Activated CD8-positive, alpha-beta memory T cell treated with anti-CD3 and anti-CD28 coated beads, Interleukin-2, amount 10 ng/mL, durations not matched to agents 7 days and 5 days (primary cell): ENCODE measurements at regions not wholly inside any gene's neighbourhood (a gene's known extent, or its start where the extent isn't known, plus 50 kb on each side); places are given as distances from the start of the nearest gene placed in this dataset.

Experiments used
- ATAC-seq: fragments of 150-1000 bp; cut with Tn5 transposase; one replicate; pipeline ENCODE4 v1.10.0; 2021; ENCODE audit warnings: moderate library complexity
- CTCF ChIA-PET: fragments of 350-600 bp; sonication (Branson Sonifier 250); formaldehyde crosslinking; loops from one replicate; lab custom pipeline; 2021; ENCODE audit warnings: antibody characterized with exemption; lab: Charles Lee
- DNase-seq: peaks from one replicate; pipeline ENCODE4 v3.0.0-alpha.2; 2020
- H3K27ac Mint-ChIP-seq: one replicate; pipeline ENCODE4 v1.8.0; 2021; ENCODE audit warnings: mild to moderate bottlenecking, mixed read lengths
- H3K27me3 Mint-ChIP-seq: one replicate; pipeline ENCODE4 v1.8.0; 2021; ENCODE audit warnings: mixed read lengths
- H3K36me3 Mint-ChIP-seq: one replicate; pipeline ENCODE4 v1.8.0; 2021; ENCODE audit warnings: mild to moderate bottlenecking, mixed read lengths
- H3K4me1 Mint-ChIP-seq: one replicate; pipeline ENCODE4 v1.8.0; 2021; ENCODE audit warnings: mixed read lengths
- H3K4me3 Mint-ChIP-seq: one replicate; pipeline ENCODE4 v1.8.0; 2021; ENCODE audit warnings: mild to moderate bottlenecking, moderate library complexity, mixed read lengths
- H3K9me3 Mint-ChIP-seq: one replicate; pipeline ENCODE4 v1.8.0; 2022; ENCODE audit warnings: low read depth, mixed read lengths

DNA sequence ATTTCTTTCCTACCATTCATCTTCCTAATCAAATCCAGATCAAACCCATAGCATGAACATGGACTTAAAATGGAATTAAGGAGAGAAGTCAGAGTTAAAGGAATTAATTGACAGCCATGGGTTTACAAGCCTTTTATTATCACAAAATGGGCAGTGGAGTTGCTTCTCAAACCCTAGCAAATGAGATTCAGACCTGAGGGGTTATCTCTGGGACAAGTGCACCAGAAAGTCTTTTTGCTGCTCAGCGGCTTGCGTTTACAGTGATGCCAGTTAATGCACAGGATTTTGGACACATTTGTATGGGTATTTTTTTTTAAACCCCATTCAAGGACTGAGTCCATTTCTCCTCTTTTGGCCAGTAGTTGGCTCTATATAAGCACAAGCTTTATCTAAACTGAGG lies 503.0 kb downstream of the EFNB2 start:
- Mint-ChIP-seq H3K36me3 (no peaks in the 10 kb centered on the region), H3K4me1 (no peaks in the 10 kb centered on the region), H3K27me3 (no peaks in the 10 kb centered on the region), H3K4me3 (no peak overlapping the region), H3K9me3 (no peaks in the 10 kb centered on the region), H3K27ac (no peak overlapping the region)
- CTCF ChIA-PET = no interaction called here
- no peak for DNase-seq
- ATAC-seq = no peak

DNA sequence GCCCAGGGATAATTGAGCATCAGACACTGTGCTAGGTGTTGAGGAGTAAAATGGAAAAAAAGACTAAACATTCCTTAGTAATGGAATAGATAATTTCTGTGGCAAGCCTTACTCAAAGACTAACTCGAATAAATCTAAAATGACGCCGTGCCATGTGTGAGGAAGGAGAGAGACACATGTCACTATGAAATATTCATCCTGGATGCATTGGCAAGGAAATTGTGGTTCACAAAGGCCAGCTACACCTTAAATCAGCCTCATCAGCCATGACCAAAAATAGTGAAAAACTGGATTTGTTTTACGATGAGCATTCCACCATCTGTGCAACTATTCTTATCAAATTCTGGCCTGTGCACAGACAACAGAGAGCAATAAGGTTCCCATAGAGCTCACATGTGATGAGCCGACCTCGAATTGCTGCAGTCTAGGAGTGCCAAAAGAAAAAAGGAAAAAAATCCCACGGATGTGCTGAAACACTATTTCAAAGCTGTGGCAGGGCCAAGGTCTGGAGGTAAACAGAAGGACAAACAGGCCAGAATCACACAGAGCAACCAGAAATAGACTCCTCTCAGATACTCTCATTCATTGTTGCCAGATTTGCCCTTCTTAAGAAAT lies 505.7 kb downstream of the EFNB2 start:
- H3K4me3 Mint-ChIP-seq = no peak overlapping the region
- CTCF ChIA-PET = no interaction called here
- ATAC-seq (no peak), DNase-seq (no peak)
- H3K36me3 Mint-ChIP-seq = no peaks in the 10 kb centered on the region
- no peaks in the 10 kb centered on the region for H3K4me1 Mint-ChIP-seq
- no peak overlapping the region for H3K27ac Mint-ChIP-seq
- no peaks in the 10 kb centered on the region for H3K9me3 Mint-ChIP-seq
- no peaks in the 10 kb centered on the region for H3K27me3 Mint-ChIP-seq

DNA sequence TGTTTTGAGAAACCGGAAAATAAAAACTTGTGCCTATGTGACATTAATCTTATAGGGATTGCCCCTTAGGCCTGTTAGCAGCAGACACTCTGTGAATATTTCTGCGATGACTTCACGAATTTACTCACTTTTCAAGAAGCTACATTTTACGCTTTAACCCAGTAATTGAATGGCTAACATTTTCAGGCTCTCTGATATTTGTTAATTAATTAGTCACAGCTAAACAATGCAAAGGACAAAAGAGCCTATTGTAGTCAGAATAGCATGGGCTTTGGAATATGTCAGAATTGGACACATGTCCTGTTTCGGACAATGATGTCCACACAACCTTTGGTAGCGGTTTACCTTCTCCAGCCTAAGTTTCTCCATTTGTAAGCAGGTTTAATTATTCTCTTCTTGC lies 506.6 kb downstream of the EFNB2 start:
- H3K27ac Mint-ChIP-seq = no peak overlapping the region
- no peak overlapping the region for H3K4me3 Mint-ChIP-seq
- H3K36me3 Mint-ChIP-seq = no peaks in the 10 kb centered on the region
- DNase-seq (no peak), ATAC-seq (no peak)
- H3K4me1 Mint-ChIP-seq = no peaks in the 10 kb centered on the region
- no peaks in the 10 kb centered on the region for H3K27me3 Mint-ChIP-seq
- CTCF ChIA-PET = no interaction called here
- H3K9me3 Mint-ChIP-seq = no peaks in the 10 kb centered on the region

DNA sequence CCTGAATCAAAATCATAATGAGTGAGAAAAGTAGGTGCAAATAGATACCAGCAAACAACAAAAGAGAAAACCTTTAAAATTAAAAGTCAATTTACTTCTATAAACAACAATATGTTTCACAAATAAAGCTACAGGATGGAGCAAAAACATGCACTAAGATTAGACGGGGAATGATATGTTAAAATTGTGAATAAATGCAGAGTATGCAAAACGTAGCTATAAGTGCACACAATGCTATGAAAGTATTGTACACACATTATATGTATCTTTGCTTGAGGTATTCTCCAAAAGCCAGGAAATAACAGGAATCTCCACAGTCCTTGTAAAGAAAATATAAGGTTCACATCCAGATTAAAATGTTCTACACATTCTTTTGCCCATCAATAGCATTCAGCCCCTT lies 523.9 kb downstream of the EFNB2 start:
- peaks cover 2% of the 10 kb centered on the region for H3K9me3 Mint-ChIP-seq
- CTCF ChIA-PET = no interaction called here
- no peak overlapping the region for H3K27ac Mint-ChIP-seq

DNA sequence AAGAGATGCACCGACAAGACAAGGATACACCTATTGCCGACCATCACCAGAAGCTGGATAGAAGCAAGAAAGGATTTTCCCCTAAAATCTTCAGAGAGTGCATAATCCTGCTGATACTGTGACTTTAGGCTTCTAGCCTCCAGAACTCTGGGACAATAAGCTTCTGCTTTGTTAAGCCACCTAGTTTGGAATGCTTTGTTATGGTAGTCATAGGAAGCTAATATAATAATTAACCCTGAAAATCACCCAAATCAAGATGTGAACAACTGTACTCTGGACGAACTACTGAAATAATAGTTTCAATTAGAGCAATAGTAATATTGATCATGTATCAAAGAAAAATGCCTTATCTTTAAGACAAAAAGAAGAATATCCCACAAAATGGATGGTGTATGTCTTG lies 524.6 kb downstream of the EFNB2 start:
- DNase-seq (no peak), ATAC-seq (no peak)
- Mint-ChIP-seq H3K36me3 (no peaks in the 10 kb centered on the region), H3K27me3 (no peaks in the 10 kb centered on the region), H3K9me3 (peaks cover 2% of the 10 kb centered on the region), H3K4me3 (no peak overlapping the region), H3K4me1 (no peaks in the 10 kb centered on the region), H3K27ac (no peak overlapping the region)
- CTCF ChIA-PET = no interaction called here

More for the DNA sequence above, 523.9 kb downstream of the EFNB2 start:
- no peak for ATAC-seq
- no peaks in the 10 kb centered on the region for H3K36me3 Mint-ChIP-seq
- no peak overlapping the region for H3K4me3 Mint-ChIP-seq
- no peaks in the 10 kb centered on the region for H3K27me3 Mint-ChIP-seq
- no peak for DNase-seq
- H3K4me1 Mint-ChIP-seq = no peaks in the 10 kb centered on the region

DNA sequence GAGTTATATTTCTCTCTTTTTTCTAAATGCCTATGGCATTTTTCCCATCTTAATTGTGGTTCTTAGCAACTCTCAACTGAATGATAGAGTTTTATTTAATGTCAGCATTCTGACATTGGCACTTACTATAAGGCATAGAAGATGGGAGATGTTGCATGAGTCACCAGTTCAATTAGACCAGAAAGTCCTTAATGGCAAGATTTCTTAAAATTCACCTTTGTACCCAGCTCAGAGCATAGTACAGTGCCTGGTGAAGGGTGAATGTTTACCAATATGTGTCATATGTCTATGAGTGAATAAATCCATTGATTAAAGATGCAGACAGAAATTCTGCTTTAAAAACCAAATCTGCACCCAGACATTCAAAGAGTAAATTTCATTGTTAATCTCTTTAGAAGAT lies 526.9 kb downstream of the EFNB2 start:
- peaks cover 2% of the 10 kb centered on the region for H3K9me3 Mint-ChIP-seq
- no peaks in the 10 kb centered on the region for H3K4me1 Mint-ChIP-seq
- H3K4me3 Mint-ChIP-seq = no peak overlapping the region
- CTCF ChIA-PET = no interaction called here
- no peaks in the 10 kb centered on the region for H3K36me3 Mint-ChIP-seq
- ATAC-seq (no peak), DNase-seq (no peak)
- H3K27ac Mint-ChIP-seq = no peak overlapping the region
- no peaks in the 10 kb centered on the region for H3K27me3 Mint-ChIP-seq

DNA sequence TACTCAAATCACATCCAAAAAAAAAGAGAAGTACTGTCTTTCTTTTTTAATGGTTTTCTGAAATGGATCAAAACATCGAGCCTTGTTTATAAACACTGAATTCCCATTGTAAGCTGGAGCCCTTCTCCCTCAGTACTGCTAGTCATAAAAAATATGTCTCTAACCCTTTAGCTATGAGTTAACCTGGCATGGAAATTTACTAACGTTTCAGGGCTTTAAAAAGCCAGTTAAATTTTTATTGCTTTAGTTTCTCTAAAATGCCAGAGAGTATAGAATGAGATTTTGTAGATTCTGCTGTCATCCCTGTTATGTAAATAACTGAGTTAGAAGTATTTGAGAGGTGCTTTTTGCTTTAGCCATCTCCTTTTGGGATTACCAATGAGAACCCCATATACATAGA lies 528.3 kb downstream of the EFNB2 start:
- no peaks in the 10 kb centered on the region for H3K36me3 Mint-ChIP-seq
- CTCF ChIA-PET = no interaction called here
- H3K9me3 Mint-ChIP-seq = peaks cover 2% of the 10 kb centered on the region
- H3K27ac Mint-ChIP-seq = no peak overlapping the region
- H3K4me1 Mint-ChIP-seq = no peaks in the 10 kb centered on the region
- ATAC-seq (no peak), DNase-seq (no peak)
- H3K4me3 Mint-ChIP-seq = no peak overlapping the region
- H3K27me3 Mint-ChIP-seq = no peaks in the 10 kb centered on the region

DNA sequence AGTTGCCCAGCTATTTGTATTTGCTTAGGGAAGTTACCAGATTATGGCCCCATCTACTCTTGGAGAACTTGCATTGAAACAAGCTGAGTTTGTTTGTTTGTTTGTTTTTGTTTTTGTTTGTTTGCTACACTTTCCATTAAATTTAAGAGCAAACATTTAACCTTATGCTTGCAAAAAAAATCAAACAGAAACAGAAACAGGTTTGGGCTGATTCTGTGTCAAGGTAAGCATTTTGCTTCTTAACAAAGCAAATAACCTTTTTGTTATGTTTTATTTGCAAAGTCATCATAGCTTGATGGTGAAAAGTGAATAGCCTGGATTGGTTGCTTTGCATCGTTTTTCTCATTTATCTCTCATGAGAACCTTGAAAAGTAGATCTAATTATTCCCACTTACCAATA lies 531.8 kb downstream of the EFNB2 start:
- Mint-ChIP-seq H3K36me3 (no peaks in the 10 kb centered on the region), H3K27ac (no peak overlapping the region), H3K4me1 (no peaks in the 10 kb centered on the region), H3K4me3 (no peak overlapping the region), H3K27me3 (no peaks in the 10 kb centered on the region), H3K9me3 (peaks cover 5% of the 10 kb centered on the region)
- ATAC-seq = no peak
- CTCF ChIA-PET = no interaction called here
- DNase-seq = no peak

DNA sequence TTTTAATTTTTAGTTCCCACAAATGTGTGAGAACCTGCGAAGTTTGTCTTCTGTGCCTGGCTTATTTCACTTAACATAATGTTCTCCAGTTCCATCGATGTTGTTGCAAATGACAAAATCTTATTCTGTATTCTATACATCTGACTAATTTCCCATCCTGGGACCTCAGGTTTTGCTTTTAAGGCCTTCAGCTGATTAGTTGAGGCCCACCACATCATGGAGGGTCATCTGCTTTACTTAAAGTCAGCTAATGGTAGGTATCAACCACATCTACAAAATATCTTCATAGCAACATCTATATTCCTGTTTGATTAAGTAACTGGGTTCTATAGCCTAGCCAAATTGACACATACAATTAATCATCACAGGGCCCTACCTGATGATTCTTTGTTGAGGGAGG lies 534.0 kb downstream of the EFNB2 start:
- Mint-ChIP-seq H3K4me1 (no peaks in the 10 kb centered on the region), H3K27me3 (no peaks in the 10 kb centered on the region), H3K9me3 (peaks cover 5% of the 10 kb centered on the region), H3K36me3 (no peaks in the 10 kb centered on the region), H3K4me3 (no peak overlapping the region), H3K27ac (no peak overlapping the region)
- DNase-seq = no peak
- ATAC-seq = no peak
- CTCF ChIA-PET = no interaction called here

DNA sequence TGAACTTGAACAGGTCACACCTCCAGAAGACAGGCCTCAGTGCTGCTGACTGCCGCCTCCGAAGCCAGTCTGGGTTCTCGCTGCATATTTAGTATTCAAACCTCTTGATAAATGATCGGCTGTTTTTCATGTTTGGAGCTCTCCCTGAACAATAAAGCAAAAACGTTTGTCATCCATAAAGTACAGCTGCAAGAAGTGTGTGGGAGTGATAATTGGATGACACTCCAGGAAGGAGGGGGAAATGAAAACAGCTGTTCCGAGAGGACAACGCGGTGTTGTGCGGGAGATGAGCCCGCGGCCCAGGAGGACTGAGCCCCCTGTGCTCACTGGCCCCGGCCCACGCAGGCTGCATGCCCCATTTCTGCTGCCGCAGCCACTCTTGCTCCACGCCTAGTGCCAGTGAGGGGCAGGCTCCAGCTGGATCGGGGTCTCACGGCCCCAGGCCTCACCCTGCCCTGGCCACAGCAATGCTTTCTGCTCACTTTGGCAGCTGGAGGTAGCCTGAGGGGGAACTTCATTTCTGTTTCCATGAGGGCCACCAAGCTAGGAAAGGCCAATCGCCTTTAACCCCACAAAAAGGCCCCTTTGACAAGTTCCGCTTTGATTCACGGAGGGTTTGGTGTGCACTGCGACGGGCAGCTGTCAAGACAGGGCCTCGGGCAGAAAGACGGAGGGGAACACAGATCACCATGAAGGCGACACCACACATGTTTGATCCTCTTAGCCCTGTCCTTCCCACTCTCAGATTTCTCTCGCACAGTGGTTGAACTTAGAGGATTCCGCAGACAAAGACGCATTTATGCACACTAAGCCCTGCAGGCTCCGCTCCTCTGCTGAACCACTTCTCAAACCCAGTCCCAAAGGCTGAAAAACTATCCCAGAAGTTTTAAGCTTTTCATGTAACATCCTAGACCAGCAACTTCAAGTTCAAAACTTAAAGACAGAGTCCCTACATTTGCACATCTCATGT lies 537.6 kb downstream of the EFNB2 start:
- Mint-ChIP-seq H3K4me3 (no peak overlapping the region), H3K9me3 (peaks cover 5% of the 10 kb centered on the region), H3K27me3 (no peaks in the 10 kb centered on the region), H3K4me1 (no peaks in the 10 kb centered on the region), H3K36me3 (no peaks in the 10 kb centered on the region), H3K27ac (no peak overlapping the region)
- CTCF ChIA-PET = no interaction called here
- ATAC-seq (no peak), DNase-seq (no peak)

DNA sequence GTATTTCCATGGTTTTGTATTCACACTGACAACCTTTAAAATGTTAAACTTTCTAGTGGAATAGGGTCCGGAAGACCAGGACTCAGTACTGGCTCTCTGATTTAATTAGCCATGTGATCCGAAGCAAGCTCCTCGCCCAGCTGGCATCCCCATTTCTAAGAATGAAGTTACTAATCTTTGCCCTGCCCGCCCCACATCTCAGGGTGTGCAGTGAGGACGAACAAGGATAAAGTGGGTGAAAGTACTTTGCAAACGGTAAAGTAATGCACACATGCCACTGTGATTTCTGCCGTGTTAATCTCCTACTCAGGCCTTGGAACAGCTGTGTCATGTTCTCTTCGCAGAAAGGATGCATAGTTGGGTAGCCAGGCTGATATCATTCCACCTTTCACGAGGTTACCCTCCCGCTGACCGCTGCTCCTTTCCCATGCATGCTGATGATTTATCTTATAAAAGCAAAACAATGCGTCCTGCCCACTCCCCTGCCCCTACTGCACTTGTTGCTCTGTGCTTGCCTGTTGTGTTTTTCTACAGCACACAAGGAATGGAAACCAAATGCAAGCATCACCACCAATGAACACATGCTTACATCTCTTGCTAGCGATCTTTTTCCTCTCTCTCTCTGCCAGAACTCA lies 539.0 kb downstream of the EFNB2 start:
- H3K9me3 Mint-ChIP-seq = peaks cover 5% of the 10 kb centered on the region
- ATAC-seq (no peak), DNase-seq (no peak)
- H3K27ac Mint-ChIP-seq = no peak overlapping the region
- CTCF ChIA-PET = no interaction called here
- H3K27me3 Mint-ChIP-seq = no peaks in the 10 kb centered on the region
- no peaks in the 10 kb centered on the region for H3K4me1 Mint-ChIP-seq
- no peak overlapping the region for H3K4me3 Mint-ChIP-seq
- no peaks in the 10 kb centered on the region for H3K36me3 Mint-ChIP-seq

DNA sequence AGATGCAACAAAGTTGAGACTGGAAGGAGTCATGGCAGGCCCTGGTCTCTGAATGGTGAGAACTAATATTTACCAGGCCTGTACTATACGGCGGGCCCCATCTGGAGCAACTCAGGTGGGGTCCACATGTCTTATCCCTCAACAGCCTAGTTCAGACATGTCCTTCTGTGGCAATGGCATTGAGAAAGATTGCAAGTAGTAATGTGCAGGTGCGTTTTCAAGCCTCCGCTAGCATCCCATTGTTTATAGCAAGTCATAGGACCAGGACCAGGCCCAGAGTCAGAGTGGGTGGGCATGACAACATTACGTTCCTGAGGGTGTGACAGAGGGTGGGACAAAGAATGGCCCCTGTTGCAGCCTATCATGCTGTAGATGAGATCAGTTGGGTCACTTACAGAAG lies 541.1 kb downstream of the EFNB2 start:
- no peak for ATAC-seq
- H3K9me3 Mint-ChIP-seq = peaks cover 5% of the 10 kb centered on the region
- CTCF ChIA-PET = no interaction called here
- no peaks in the 10 kb centered on the region for H3K4me1 Mint-ChIP-seq
- no peaks in the 10 kb centered on the region for H3K36me3 Mint-ChIP-seq
- H3K4me3 Mint-ChIP-seq = no peak overlapping the region
- H3K27ac Mint-ChIP-seq = no peak overlapping the region
- H3K27me3 Mint-ChIP-seq = no peaks in the 10 kb centered on the region
- no peak for DNase-seq

DNA sequence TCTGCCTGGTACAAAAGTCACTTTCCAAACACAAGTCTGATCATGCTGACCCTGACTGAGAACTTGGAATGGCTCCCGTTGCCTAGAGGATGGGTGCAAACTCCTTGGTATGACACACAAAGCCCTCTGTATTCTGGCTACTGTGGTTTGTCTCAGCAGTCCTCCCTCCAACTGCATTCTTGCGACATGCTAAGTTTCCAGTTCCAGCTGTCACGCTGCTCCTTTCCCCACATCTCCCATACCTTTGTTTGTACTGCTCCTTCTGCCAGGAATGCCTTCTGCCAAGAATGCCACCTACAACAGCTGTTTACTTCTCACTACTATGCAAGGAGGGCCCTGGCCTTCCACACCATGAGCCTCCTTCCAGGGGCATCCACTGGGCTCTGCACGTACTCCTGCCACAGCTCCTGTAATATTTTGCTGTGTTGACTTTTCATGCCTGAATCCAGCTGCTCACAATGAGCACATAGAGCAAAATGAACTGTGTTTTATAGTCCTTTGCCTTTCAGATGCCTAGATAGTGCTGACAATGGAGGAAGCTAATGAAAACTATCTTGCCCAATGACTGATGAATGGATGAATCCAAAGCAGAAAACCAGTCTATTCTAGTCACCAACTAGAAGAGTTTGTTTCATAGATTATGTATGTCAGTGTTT lies 543.7 kb downstream of the EFNB2 start:
- Mint-ChIP-seq H3K36me3 (no peaks in the 10 kb centered on the region), H3K4me1 (no peaks in the 10 kb centered on the region), H3K27me3 (no peaks in the 10 kb centered on the region), H3K4me3 (no peak overlapping the region), H3K9me3 (no peaks in the 10 kb centered on the region), H3K27ac (no peak overlapping the region)
- DNase-seq = no peak
- CTCF ChIA-PET = no interaction called here
- ATAC-seq = no peak
